ENCODE measurements at regions not wholly inside any gene's neighbourhood (a gene's known extent, or its start where the extent isn't known, plus 50 kb on each side); places are given as distances from the start of the nearest gene placed in this dataset.

DNA sequence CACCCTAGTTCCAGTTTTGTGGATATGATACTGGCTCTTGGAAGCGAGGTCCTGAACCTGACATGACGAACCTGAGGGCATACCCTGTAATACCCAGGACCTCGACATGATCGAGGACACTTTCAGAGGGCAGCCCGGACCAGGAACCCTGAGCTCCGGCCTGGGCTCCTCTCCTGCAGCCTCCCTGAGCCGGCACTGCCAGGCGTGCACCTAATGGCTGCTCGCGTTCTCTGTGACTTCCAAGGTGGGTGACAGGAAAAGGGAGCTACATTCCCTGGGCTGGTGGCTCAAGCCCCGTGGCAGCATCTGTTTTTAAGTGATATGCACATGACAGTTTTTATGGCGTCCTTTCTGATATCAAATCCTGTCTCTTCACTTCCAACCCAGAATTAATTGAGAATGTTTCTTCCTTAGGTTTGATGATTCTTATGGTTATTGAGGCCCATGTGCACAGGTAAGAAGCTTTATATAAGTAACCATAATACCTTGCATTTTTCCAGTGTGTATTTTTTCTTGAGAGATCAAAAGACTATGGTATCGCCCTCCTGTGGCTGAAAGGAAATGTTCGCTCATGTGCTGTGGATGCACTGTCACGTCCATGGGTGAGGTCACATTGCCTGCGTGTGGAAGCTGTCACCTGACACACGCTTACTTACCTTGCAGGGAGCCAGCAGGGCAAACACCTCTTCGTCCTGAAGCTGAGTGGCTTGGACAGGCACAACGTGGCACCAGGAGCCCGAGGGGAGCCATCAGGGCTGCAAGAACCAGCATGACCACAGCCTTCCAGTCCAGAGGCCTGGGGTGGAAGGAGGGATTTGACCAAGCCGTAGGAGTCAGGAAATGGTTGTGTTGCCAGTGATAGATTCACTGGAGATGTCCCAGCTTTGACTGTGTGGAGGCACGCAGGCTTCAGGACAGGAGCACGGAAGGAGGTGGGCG lies 367.4 kb upstream of the MYT1L start:
- 77% methylated on average over 24 of the region's 24 CpGs for WGBS

More for the DNA sequence above, 367.4 kb upstream of the MYT1L start:
- H3K36me3 ChIP-seq (ENCODE audit: control insufficient read depth in 4 of 4, insufficient read depth in 3 of 4, low read depth in 1 of 4, low read length in 3 of 4): no peaks in the 10 kb centered on the region
- H3K9ac ChIP-seq (ENCODE audit: low read depth in 1 of 2, low read length in 2 of 2): no peak overlapping the region
- H3K4me1 ChIP-seq (ENCODE audit: control insufficient read depth in 4 of 4, insufficient read depth in 4 of 4, low read length in 3 of 4): no peaks in the 10 kb centered on the region
- DNase-seq (ENCODE audit: low spot score): no peak
- H3K27me3 ChIP-seq (ENCODE audit: control insufficient read depth in 4 of 4, insufficient read depth in 4 of 4, low read length in 3 of 4): peaks cover 0 to 5% (median 2%) of the 10 kb centered on the region in 4 donors
- H3K27ac ChIP-seq (ENCODE audit: low read depth in 1 of 2, low read length in 2 of 2): no peak overlapping the region
- TF ChIP-seq GABPA (IDR thresholded peaks at IDR 0.05 in 1 of 2, conservative IDR thresholded peaks at IDR 0.05 in 1 of 2) (no peak), MAX (IDR thresholded peaks at IDR 0.05) (no peak), SP1 (IDR thresholded peaks at IDR 0.05) (no peak), TAF1 (conservative IDR thresholded peaks at IDR 0.05) (no peak), RAD21 (IDR thresholded peaks at IDR 0.05) (no peak), YY1 (IDR thresholded peaks at IDR 0.05) (no peak), FOXA2 (IDR thresholded peaks at IDR 0.05) (no peak), REST (IDR thresholded peaks at IDR 0.05) (no peak), RXRA (IDR thresholded peaks at IDR 0.05) (no peak), EGR1 (IDR thresholded peaks at IDR 0.05; ENCODE audit: low read depth in 2 of 2) (no peak), JUND (IDR thresholded peaks at IDR 0.05) (no peak), CTCF (IDR thresholded peaks at IDR 0.05; ENCODE audit: low read depth, low read length, missing input control) (no peak), ZBTB33 (IDR thresholded peaks at IDR 0.05) (no peak)
- no peak overlapping the region for H3K4me3 ChIP-seq (ENCODE audit: low read depth in 1 of 3, low read length in 3 of 3)
- H3K9me3 ChIP-seq (ENCODE audit: control insufficient read depth in 4 of 4, low read length in 3 of 4): no peaks in the 10 kb centered on the region

All from liver (tissue), 8 donors.